Esophagus squamous epithelium (tissue), 4 donors: ENCODE measurements at regions not wholly inside any gene's neighbourhood (a gene's known extent, or its start where the extent isn't known, plus 50 kb on each side); places are given as distances from the start of the nearest gene placed in this dataset.

Experiments used
- POLR2A ChIP-seq, 4 donors: fragments of 450-650 bp; IDR thresholded peaks; one replicate each; pipeline ENCODE4 v1.6.1; 2017; ENCODE audit warnings: antibody characterized with exemption in 4 of 4, mild to moderate bottlenecking in 4 of 4, moderate library complexity in 3 of 4
- TF ChIP-seq, protein P1 (sequence below), 6 experiments: fragments of 450-650 bp in 4 of 6; fragments of 200-600 bp in 2 of 6; sonication (generic) in 2 of 6; IDR thresholded peaks; one replicate each; pipeline ENCODE4 v1.5.1; 2016 to 2019; ENCODE audit warnings: antibody characterized with exemption in 6 of 6, mild to moderate bottlenecking in 4 of 6, moderate library complexity in 4 of 6

DNA sequence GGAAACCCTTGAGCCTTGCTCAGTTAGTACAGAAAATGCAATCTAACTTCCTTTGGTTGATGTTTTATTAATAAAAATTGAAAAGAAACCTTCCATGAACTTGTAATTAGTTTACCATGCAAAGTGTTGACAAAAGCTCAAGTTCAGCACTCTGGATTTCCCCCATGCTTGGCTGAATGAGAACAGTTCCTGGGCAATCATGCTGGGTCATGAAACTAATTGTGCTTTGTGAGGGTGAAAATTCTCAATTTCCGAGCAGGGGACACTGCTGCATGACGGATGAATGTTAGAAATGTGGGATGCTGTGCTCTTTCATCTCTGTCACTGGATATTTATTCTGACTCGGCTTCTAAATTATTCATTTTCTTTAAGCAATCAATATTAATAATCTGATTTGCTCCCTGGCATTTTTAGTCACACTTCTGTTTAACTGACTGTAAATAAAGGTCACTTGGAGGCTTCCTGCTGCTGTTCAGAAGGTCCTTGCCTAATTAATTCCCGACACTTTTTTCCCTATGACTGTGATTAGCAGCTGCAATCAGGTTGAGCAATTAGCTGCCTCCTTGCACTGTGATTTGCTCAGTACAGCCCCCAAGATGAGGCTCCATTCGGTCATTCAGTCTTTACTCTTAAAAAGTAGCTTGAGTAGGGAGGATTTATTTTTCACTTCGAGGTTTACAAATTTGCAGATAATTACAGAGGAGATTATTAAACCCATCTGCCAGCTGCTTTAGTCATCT lies 678.1 kb upstream of the ZNF608 start:
- TF ChIP-seq POLR2A (IDR thresholded peaks at IDR 0.05): no peak
- TF ChIP-seq, protein P1, sequence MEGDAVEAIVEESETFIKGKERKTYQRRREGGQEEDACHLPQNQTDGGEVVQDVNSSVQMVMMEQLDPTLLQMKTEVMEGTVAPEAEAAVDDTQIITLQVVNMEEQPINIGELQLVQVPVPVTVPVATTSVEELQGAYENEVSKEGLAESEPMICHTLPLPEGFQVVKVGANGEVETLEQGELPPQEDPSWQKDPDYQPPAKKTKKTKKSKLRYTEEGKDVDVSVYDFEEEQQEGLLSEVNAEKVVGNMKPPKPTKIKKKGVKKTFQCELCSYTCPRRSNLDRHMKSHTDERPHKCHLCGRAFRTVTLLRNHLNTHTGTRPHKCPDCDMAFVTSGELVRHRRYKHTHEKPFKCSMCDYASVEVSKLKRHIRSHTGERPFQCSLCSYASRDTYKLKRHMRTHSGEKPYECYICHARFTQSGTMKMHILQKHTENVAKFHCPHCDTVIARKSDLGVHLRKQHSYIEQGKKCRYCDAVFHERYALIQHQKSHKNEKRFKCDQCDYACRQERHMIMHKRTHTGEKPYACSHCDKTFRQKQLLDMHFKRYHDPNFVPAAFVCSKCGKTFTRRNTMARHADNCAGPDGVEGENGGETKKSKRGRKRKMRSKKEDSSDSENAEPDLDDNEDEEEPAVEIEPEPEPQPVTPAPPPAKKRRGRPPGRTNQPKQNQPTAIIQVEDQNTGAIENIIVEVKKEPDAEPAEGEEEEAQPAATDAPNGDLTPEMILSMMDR (IDR thresholded peaks at IDR 0.05): no peak
